ENCODE measurements at regions not wholly inside any gene's neighbourhood (a gene's known extent, or its start where the extent isn't known, plus 50 kb on each side); places are given as distances from the start of the nearest gene placed in this dataset.

- TF ChIP-seq CTCF (IDR thresholded peaks at IDR 0.05; ENCODE audit: extremely low read depth in 1 of 2, insufficient read depth in 1 of 2, low read depth in 1 of 2, low read length in 2 of 2) (no peak), POLR2A (IDR thresholded peaks at IDR 0.05; ENCODE audit: low read depth, low read length) (no peak), POLR2AphosphoS5 (IDR thresholded peaks at IDR 0.05; ENCODE audit: insufficient read depth, low read depth, low read length) (no peak), JUN (IDR thresholded peaks at IDR 0.05; ENCODE audit: borderline replicate concordance, insufficient read depth, insufficient read length, low read depth) (no peak), EZH2 (IDR thresholded peaks at IDR 0.05; ENCODE audit: borderline replicate concordance, low read depth, low read length, severe bottlenecking) (no peak), MYC (IDR thresholded peaks at IDR 0.05; ENCODE audit: low read depth, low read length) (no peak), MAX (IDR thresholded peaks at IDR 0.05; ENCODE audit: insufficient read depth, insufficient read length) (no peak), GATA2 (IDR thresholded peaks at IDR 0.05; ENCODE audit: insufficient read depth, insufficient read length, low read depth, low read length) (no peak), FOS (IDR thresholded peaks at IDR 0.05; ENCODE audit: borderline replicate concordance, insufficient read depth, low read length) (no peak)
These were observed 420.2 kb upstream of the TBX3 start for GRCh38 chr12:115103884-115104883.

Measured in endothelial cell of umbilical vein (primary cell).